PFSK-1 (cell line): ENCODE measurements at regions not wholly inside any gene's neighbourhood (a gene's known extent, or its start where the extent isn't known, plus 50 kb on each side); places are given as distances from the start of the nearest gene placed in this dataset.

Experiments
- POLR2AphosphoS5 ChIP-seq: IDR thresholded peaks from 2 replicates; pipeline ENCODE4 v1.6.1; 2012; ENCODE audit warnings: low read depth, mild to moderate bottlenecking, control low read depth, low read length, moderate library complexity
- REST ChIP-seq, 2 experiments: IDR thresholded peaks; 2 replicates each; pipeline versions ENCODE4 v1.6.1 to v1.8.0; 2011 to 2012; ENCODE audit warnings: low read depth in 2 of 2, low read length in 2 of 2, control low read depth in 1 of 2, inconsistent platforms in 1 of 2, mild to moderate bottlenecking in 1 of 2, moderate library complexity in 1 of 2; ENCODE audit not compliant: insufficient read depth in 1 of 2
- SIN3A ChIP-seq: IDR thresholded peaks from 2 replicates; pipeline ENCODE4 v1.6.1; 2012; ENCODE audit warnings: mild to moderate bottlenecking, low read length, moderate library complexity, borderline replicate concordance; ENCODE audit not compliant: insufficient read depth

- no peak for TF ChIP-seq REST (IDR thresholded peaks at IDR 0.05; ENCODE audit: insufficient read depth in 1 of 2, low read depth in 2 of 2, low read length in 2 of 2)
- TF ChIP-seq POLR2AphosphoS5, result no peak
- TF ChIP-seq SIN3A, result no peak
Measured at GRCh38 chr5:58317009-58317408, 142.9 kb downstream of the PLK2 start.
